Activated CD4-positive, CD25-positive, alpha-beta regulatory T cell (primary cell): ENCODE measurements at regions not wholly inside any gene's neighbourhood (a gene's known extent, or its start where the extent isn't known, plus 50 kb on each side); places are given as distances from the start of the nearest gene placed in this dataset.
"Not testable (repeated sequence)": the region's sequence is repeated elsewhere in the genome, so short reads cannot be mapped to it uniquely, and the experiment has no call there.

Experiments
- DNase-seq, 4 experiments: peaks; one replicate each; lab custom pipeline; 2025; lab: John Stamatoyannopoulos, UW

GRCh38 chr12:90829044-90829443 is 125.9 kb downstream of the CCER1 start:
- no peak for DNase-seq

DNA sequence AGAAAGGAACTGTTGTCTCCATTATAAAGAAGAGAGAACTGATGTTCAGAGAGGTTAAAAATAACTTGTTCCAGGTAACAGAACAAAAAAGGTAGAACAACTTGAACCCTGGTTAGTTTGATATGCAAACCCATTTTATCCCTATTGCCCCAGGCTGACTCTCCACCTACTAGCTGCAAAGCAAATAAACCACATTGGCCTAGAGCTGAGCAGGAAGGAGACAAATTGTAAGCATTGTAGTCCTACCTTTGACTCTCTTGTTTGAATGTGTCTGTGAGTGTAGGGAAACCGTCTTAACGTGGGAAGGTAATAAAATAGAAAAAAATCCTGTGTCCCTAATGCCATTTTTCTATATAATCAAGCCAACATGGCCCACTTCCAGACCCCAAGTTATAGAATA is 126.4 kb downstream of the CCER1 start:
- DNase-seq = no peak

DNA sequence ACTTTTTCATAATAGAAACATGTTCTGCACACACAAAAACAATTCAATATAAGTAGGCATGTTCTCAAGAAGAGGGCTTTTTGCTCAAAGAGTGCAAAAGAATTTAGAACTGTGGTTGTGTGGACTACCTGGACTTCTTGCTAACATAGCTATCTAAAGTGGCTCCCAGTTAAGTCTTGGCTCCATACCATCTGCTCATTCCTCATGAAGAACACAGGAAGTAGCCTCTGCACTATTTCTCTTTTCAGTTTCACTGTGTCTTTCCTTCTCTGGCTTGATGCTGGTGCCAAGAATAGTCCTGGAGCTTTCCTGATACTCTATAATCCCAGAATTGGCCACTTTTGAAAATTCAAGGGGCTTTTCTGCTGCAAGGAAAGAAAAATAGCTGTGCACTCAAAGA is 127.4 kb downstream of the CCER1 start:
- DNase-seq = no peak

GRCh38 chr12:90826036-90826435 is 128.9 kb downstream of the CCER1 start:
- no peak for DNase-seq

DNA sequence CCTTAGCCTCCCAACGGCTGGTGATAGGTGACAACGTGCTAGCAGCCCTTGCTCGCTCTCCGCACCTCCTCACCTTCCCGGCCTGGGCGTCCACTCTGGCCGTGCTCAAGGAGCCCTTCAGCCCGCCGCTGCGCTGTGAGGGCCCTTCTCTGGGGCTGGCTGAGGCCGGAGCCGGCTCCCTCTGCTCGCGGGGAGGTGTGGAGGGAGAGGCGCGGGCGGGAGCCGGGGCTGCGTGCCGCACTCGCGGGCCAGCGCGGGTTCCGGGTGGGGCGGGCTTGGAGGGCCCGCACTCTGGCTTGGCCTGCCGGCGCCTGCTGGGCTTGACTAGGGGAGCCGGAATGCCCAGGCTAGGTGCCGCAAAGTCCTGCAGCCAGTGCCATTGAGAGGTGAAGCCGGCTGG is 131.1 kb downstream of the CCER1 start:
- DNase-seq = no peak

- no peak for DNase-seq
Measured at GRCh38 chr12:90819709-90820108, 135.3 kb downstream of the CCER1 start.

GRCh38 chr12:90816353-90817089 is 138.5 kb downstream of the CCER1 start:
- DNase-seq = no peak

- DNase-seq = no peak
Measured at GRCh38 chr12:90809940-90810339, 145.0 kb downstream of the CCER1 start.

DNA sequence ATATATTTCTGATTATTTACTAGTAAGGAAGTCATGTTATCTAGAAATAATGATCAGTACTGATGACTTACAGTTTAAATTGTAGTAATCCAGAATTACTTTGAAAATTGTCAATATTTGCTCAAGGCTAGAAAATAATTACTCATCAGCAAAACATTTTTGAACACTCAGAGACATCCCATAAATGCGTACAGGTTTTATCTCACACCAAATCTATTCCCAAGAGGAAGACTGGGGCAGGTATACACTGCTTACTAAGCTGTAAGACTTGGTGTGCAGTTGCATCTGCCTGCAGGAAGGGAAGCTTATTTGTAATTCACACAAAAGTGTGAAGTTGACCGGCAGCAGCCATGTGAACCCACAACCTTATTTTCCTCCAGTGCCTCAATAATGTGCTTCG is 146.4 kb downstream of the CCER1 start:
- no peak for DNase-seq

- DNase-seq = no peak
Measured at GRCh38 chr12:90802727-90803126, 152.2 kb downstream of the CCER1 start.

- no peak for DNase-seq
Measured at GRCh38 chr12:90801776-90802175, 153.2 kb downstream of the CCER1 start.

- DNase-seq = no peak
Measured at GRCh38 chr12:90794212-90794611, 160.8 kb downstream of the CCER1 start.

GRCh38 chr12:90792718-90793117 is 162.3 kb downstream of the CCER1 start:
- not testable (repeated sequence) for DNase-seq

- no peak for DNase-seq
Measured at GRCh38 chr12:90791445-90791844, 163.5 kb downstream of the CCER1 start.

DNA sequence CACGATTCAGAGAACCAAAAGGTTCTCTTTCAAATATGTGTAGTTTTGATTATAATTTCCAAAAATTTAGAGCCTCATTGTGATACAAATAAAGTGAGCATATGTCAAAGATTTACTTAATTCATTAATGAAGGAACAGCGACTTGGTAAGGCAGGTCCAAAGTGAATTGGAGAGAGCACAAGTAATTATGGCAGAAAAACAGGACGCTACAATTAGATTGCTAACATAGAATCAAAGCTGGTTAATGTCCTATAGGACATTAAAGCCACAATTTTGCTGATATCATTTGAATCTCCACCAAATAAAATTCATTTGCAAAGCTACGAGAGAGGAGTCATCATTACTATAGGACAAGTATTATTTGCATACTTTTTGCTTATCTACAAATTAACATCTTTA is 164.2 kb downstream of the CCER1 start:
- DNase-seq = no peak

- no peak for DNase-seq
Measured at GRCh38 chr12:90773491-90773890, 181.5 kb downstream of the CCER1 start.

- no peak for DNase-seq
Measured at GRCh38 chr12:90770861-90771260, 184.1 kb downstream of the CCER1 start.

DNA sequence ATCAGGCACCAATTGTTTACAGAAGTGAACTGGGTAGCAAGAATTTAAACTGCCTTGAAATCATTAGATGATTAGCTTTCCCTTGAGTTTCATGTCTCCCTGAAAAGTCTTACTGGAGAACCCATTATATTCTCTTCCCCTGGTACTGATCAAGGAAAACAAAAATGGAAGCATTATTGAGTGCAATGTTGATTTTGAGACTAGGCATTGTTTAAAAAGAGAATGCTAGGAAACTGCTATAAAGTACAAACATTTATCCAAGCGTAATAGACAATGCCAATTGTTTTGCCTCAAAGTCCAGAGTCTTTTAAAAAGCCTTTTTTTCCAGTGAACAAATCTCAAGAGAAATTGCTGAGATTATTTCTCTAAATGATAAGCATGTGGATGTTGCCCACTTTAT is 197.0 kb downstream of the CCER1 start:
- no peak for DNase-seq

- no peak for DNase-seq
Measured at GRCh38 chr12:90745211-90745610, 209.8 kb downstream of the CCER1 start.

- DNase-seq = no peak
Measured at GRCh38 chr12:90741611-90742010, 213.4 kb downstream of the CCER1 start.

GRCh38 chr12:90729736-90730135 is 225.2 kb downstream of the CCER1 start:
- DNase-seq = no peak

DNA sequence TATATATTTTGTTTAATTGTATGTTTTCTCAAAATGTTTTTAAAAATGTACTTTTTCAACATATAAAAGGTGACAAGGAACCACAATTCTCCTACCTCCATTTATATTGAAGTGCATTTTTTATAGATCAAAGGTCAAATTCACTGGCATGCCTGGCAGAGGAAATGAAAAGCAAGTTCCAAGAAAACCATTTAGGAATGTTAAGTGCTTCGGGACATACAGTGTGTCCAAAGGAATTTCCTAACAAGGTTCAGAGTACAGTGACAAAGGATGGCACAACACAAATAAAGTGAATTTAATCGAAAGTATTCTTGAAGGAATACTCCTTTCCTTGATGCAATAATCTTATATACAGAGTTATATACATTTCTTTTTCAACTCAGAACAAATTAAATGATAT is 242.3 kb downstream of the CCER1 start:
- no peak for DNase-seq

DNA sequence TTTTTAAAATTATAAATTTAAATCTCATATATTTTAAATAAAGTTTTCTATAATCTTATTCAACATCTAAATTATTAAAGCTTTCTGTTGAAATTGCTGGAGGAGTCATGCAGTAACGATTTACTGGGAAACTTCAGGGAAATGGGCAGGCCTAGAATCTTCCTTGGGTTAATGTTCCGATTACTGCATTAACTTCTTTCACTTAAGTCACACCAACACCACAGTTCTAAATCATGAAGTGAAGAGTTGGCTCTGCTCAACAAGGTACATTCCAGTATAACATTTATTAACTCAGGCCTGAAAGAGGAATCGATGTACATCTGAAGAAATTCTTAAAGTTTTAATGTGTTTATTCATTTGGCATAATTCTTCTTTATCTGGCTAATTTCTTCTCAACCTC is 244.3 kb downstream of the CCER1 start:
- no peak for DNase-seq

- DNase-seq = no peak
Measured at GRCh38 chr12:90706036-90706435, 248.9 kb downstream of the CCER1 start.
